Bronchial epithelial cell (primary cell): ENCODE measurements at regions not wholly inside any gene's neighbourhood (a gene's known extent, or its start where the extent isn't known, plus 50 kb on each side); places are given as distances from the start of the nearest gene placed in this dataset.

Experiments used
- DNase-seq: peaks from one replicate; pipeline ENCODE4 v3.0.0-alpha.2; 2010; ENCODE audit warnings: low read depth
- FAIRE-seq: peaks from 2 replicates; lab custom pipeline; 2011; peaks lifted over from hg19 to GRCh38; lab: Jason Lieb, UNC
- H3K27me3 ChIP-seq: 2 replicates; pipeline ENCODE4 v1.5.1; 2011; ENCODE audit warnings: low read length; ENCODE audit not compliant: control insufficient read depth, insufficient read depth
- H3K36me3 ChIP-seq: 2 replicates; pipeline ENCODE4 v1.5.1; 2011; ENCODE audit warnings: low read length; ENCODE audit not compliant: control insufficient read depth, insufficient read depth
- H3K4me3 ChIP-seq: 2 replicates; pipeline ENCODE4 v1.5.1; 2011; ENCODE audit warnings: mild to moderate bottlenecking, low read depth, low read length, control low read depth
- TF ChIP-seq, protein P1 (sequence below): IDR thresholded peaks from 2 replicates; pipeline ENCODE4 v1.5.1; 2011; ENCODE audit warnings: mild to moderate bottlenecking, moderate library complexity, low read length, control low read depth, inconsistent platforms; ENCODE audit not compliant: insufficient read depth, severe bottlenecking

DNA sequence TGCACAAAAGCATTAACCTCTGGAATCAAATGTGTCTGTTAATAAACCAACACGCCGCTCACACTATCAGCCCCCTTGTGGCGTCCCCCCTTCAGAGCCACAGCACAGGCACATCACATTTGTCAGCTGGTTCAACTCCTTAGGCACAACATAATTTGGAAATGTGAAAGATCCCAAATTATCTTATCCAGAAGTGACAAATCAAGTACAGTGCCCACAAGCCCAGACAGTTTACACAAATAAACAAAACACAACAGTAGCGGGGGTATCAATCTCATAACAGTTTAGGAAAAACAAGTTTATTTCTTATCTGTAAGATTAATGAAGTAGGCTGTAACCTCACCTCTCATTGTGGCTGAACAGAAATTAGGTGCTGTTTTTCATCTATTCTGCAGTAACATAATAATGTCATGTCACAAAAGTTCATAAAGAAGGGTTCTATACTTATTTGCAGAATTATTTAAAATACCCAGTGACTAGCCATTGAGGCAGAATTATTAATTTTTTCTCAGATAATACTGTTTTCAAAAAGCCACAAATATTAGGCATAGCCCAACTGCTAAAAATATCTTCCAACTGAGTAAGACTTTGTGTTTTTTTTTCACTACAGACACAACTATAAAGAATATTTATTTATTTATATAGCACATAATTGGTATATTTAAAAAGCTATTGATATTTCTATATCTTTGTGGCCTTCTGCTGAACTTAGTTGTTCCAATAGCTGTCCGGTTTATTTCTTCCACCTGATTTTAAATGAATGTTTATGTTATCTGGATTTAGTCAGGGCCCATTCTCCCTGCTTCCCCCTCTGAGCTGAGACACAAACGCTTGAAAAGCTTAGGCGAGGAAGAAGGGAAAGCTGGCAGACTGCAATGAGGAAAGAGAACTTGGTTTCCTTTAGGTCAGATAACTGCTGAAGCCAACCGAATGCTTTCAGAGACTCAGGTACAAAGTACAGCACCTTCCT is 214.7 kb downstream of the QDPR start:
- TF ChIP-seq, protein P1, sequence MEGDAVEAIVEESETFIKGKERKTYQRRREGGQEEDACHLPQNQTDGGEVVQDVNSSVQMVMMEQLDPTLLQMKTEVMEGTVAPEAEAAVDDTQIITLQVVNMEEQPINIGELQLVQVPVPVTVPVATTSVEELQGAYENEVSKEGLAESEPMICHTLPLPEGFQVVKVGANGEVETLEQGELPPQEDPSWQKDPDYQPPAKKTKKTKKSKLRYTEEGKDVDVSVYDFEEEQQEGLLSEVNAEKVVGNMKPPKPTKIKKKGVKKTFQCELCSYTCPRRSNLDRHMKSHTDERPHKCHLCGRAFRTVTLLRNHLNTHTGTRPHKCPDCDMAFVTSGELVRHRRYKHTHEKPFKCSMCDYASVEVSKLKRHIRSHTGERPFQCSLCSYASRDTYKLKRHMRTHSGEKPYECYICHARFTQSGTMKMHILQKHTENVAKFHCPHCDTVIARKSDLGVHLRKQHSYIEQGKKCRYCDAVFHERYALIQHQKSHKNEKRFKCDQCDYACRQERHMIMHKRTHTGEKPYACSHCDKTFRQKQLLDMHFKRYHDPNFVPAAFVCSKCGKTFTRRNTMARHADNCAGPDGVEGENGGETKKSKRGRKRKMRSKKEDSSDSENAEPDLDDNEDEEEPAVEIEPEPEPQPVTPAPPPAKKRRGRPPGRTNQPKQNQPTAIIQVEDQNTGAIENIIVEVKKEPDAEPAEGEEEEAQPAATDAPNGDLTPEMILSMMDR, result no peak
- FAIRE-seq, result no peak

DNA sequence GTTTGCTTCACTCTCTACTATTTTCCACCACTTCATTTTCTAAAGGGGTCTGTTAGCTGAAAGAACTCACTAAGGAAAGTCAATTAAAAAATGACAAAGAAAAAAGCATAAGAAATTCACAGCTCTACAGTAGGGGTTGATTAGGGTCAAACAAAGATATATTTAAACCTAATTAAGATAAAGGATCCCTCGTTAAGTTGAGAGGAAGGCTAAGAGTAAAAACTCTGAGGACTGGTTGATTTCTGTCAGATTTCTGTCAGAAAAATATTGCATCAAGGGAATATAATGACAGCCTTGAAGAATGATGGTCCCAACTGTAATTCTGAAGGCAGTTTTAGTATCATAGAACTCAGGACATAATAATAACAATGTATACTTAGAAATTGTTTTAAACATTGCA is 218.0 kb downstream of the QDPR start:
- Histone ChIP-seq H3K36me3 (no peaks in the 10 kb centered on the region), H3K27me3 (no peaks in the 10 kb centered on the region), H3K4me3 (no peak overlapping the region)
- DNase-seq (no peak), FAIRE-seq (no peak)
- TF ChIP-seq, protein P1, result no peak

More for the DNA sequence above, 214.7 kb downstream of the QDPR start:
- H3K4me3 ChIP-seq, result no peak overlapping the region
- DNase-seq, result no peak
- no peaks in the 10 kb centered on the region for H3K36me3 ChIP-seq
- no peaks in the 10 kb centered on the region for H3K27me3 ChIP-seq

DNA sequence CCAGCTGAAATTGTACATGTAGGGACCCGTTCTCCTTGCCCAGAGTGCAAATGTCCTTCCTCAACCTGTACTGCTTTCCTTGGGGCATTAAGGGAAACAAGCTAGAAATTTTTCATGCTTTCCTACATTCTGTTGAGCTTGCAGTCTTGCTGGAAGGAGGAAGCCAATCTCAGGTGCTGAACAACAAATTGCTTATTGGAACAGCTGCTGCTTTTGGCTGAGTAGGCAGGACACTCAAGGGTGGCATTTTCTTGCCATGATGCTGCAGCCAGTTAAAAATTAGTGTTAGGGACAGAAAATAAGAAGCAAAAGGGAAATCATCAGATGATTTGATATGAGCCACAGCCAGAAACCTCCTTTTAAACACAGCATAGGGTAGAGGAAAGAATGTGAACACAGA is 223.7 kb downstream of the QDPR start:
- no peak for FAIRE-seq
- no peaks in the 10 kb centered on the region for H3K36me3 ChIP-seq
- no peaks in the 10 kb centered on the region for H3K27me3 ChIP-seq
- TF ChIP-seq, protein P1, result no peak
- no peak for DNase-seq
- no peak overlapping the region for H3K4me3 ChIP-seq

DNA sequence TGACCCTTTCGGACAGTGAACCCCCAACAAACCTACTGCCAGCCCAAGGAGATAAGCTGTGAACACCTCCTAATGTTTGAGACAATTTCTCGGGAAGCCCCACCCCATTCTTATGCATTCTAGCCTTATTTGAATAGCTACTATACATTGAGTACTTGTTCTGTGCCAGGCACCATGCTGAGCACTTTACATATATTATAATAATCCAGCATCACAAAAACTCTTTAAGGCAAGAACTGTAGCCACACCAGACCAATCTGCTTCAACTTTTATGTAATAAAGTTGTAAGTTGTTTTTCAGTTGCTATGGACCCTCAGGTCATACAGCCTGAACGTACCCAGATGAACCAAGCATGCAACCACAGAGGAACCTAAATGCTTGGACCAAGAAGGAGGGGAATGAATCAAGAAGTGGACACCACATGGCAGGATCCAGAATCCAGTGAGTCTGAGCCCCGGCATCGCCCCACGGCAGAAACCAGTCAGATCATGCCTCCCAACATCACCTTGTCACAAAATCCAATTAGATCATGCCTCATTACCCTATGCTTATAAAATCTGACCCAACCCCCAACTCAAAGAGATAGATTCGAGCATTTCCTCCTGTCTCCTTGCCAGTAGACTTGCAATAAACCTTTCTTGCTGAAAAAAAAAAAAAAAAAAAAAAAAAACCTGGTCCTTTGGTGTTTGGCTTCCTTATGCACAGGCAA is 225.0 kb downstream of the QDPR start:
- Histone ChIP-seq H3K4me3 (no peak overlapping the region), H3K36me3 (no peaks in the 10 kb centered on the region), H3K27me3 (no peaks in the 10 kb centered on the region)
- TF ChIP-seq, protein P1, result no peak
- no peak for FAIRE-seq
- DNase-seq, result no peak

DNA sequence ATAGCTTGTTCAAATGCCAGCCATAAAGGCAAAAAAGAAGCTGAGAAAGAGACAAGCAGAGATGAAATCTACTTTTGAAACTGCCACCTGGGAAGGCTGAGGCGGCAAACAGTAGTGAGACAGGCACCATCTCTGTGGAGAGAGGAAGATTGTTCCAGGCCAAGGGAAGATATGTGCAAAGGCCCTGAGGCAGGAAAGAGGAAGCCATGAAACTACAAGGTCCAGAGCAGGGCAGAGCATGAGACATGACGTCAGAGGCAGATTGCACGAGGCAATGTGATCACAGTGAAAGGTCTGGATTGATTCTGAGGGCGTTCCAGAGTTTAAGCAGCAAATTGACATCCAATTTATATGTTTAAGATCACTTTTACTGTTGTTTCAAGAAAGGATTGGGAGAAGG is 226.1 kb downstream of the QDPR start:
- H3K27me3 ChIP-seq, result no peaks in the 10 kb centered on the region

More for the DNA sequence above, 226.1 kb downstream of the QDPR start:
- no peak for FAIRE-seq
- no peak for DNase-seq
- Histone ChIP-seq H3K36me3 (no peaks in the 10 kb centered on the region), H3K4me3 (no peak overlapping the region)
- TF ChIP-seq, protein P1, result no peak
